ENCODE measurements at regions not wholly inside any gene's neighbourhood (a gene's known extent, or its start where the extent isn't known, plus 50 kb on each side); places are given as distances from the start of the nearest gene placed in this dataset.

DNA sequence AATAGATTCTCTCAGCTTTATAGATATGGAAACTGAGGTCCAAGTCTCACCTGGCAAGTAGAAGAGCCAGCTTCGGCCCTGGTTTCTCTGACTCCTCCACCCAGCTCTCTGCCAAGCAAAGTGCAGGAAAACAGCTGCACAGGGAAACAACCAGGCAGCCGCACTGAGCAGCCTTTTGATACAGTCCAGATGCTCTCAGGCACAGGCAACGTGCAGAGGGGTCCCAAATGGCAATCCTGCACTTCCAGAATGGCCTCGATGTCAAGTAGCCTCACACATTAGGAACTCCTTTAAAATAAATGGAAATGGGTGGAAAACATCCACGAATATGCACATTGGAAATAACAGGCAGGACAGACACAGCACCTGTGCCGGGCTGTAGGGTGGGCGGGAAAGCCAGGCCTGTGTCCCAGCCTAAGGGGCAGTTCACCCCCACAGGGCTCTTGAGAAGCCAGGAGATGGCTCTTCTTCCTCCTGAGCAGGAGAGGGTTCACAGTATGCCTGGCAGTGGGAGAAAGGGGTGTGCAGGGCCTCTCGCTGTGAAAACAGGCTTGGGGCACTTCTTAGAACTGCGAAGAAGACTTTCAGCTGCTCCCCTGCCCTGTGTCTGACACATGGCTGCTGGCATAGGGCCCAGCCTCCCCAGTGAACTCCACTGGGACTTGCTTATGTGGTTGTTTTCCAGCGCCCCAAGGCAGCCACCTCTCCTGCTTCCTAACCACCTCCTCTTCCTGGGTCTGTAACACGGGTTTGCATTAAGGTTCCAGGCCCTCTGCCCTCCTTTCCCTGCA, 63.9 kb upstream of the TUBA3E start:
- H3K27ac ChIP-seq (ENCODE audit: low read length): no peak overlapping the region
- H4K20me1 ChIP-seq (ENCODE audit: insufficient read depth, low read length): no peaks in the 10 kb centered on the region
- TF ChIP-seq EZH2phosphoT487 (IDR thresholded peaks at IDR 0.05; ENCODE audit: low read length) (no peak), EZH2 (optimal IDR thresholded peaks at IDR 0.05; ENCODE audit: low read depth, low read length) (no peak), CTCF (IDR thresholded peaks at IDR 0.05; ENCODE audit: low read length) (no peak)
- H3K9ac ChIP-seq (ENCODE audit: low read length): no peak overlapping the region
- no peaks in the 10 kb centered on the region for H3K79me2 ChIP-seq (ENCODE audit: low read length)
- H3K4me1 ChIP-seq (ENCODE audit: low read length): no peaks in the 10 kb centered on the region
- H3F3A ChIP-seq (ENCODE audit: insufficient read depth, low read length): no peaks in the 10 kb centered on the region
- H2AFZ ChIP-seq (ENCODE audit: low read length): no peak overlapping the region
- no peak overlapping the region for H3K4me3 ChIP-seq (ENCODE audit: low read length)
- no peak for DNase-seq
- no peaks in the 10 kb centered on the region for H3K36me3 ChIP-seq (replicated peaks; ENCODE audit: insufficient read depth, low read length)
- H3K9me2 ChIP-seq (replicated peaks; ENCODE audit: insufficient read depth, low read length): no peaks in the 10 kb centered on the region
- H3K4me2 ChIP-seq (ENCODE audit: low read depth, low read length): no peak overlapping the region
- H3K9me3 ChIP-seq (replicated peaks; ENCODE audit: insufficient read depth, low read length): no peaks in the 10 kb centered on the region
- no peaks in the 10 kb centered on the region for H3K27me3 ChIP-seq (replicated peaks; ENCODE audit: insufficient read depth, low read length)

- no peaks in the 10 kb centered on the region for H3K36me3 ChIP-seq (replicated peaks; ENCODE audit: insufficient read depth, low read length)
- H3K9me3 ChIP-seq (replicated peaks; ENCODE audit: insufficient read depth, low read length): no peaks in the 10 kb centered on the region
- H3K79me2 ChIP-seq (ENCODE audit: low read length): no peaks in the 10 kb centered on the region
- H2AFZ ChIP-seq (ENCODE audit: low read length): no peak overlapping the region
- TF ChIP-seq EZH2 (optimal IDR thresholded peaks at IDR 0.05; ENCODE audit: low read depth, low read length) (no peak), EZH2phosphoT487 (IDR thresholded peaks at IDR 0.05; ENCODE audit: low read length) (no peak), CTCF (IDR thresholded peaks at IDR 0.05; ENCODE audit: low read length) (no peak)
- H3K4me2 ChIP-seq (ENCODE audit: low read depth, low read length): no peak overlapping the region
- no peak overlapping the region for H3K27ac ChIP-seq (ENCODE audit: low read length)
- no peak overlapping the region for H3K9ac ChIP-seq (ENCODE audit: low read length)
- H3K9me2 ChIP-seq (replicated peaks; ENCODE audit: insufficient read depth, low read length): no peaks in the 10 kb centered on the region
- no peaks in the 10 kb centered on the region for H3K27me3 ChIP-seq (replicated peaks; ENCODE audit: insufficient read depth, low read length)
- no peak overlapping the region for H3K4me3 ChIP-seq (ENCODE audit: low read length)
- no peaks in the 10 kb centered on the region for H3F3A ChIP-seq (ENCODE audit: insufficient read depth, low read length)
- DNase-seq: no peak
- H4K20me1 ChIP-seq (ENCODE audit: insufficient read depth, low read length): no peaks in the 10 kb centered on the region
- H3K4me1 ChIP-seq (ENCODE audit: low read length): no peaks in the 10 kb centered on the region
Observed at GRCh38 chr2:130261099-130261498, 62.9 kb upstream of the TUBA3E start.

DNA sequence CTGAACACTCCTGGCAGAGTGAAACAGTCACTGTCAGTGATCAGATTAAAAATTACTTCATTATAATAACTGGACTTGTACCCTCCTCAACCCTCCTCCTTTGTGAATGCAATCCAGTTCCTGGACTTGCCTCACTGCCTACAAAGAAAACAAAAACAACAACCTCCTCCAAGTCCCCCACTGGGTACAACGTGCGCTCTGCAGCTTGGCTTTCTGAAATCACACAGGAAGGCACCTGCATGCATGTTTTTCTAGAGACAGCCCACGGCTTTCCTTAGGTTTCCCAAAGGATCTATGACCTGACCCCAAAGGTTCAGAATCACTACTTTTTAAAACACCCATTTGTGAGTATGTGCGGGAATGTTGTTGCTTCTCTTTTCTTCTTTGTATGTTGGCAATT, 61.4 kb upstream of the TUBA3E start:
- H3K4me2 ChIP-seq (ENCODE audit: low read depth, low read length): no peak overlapping the region
- no peak for TF ChIP-seq CTCF (IDR thresholded peaks at IDR 0.05; ENCODE audit: low read length)
- no peak for TF ChIP-seq EZH2phosphoT487 (IDR thresholded peaks at IDR 0.05; ENCODE audit: low read length)
- TF ChIP-seq EZH2 (optimal IDR thresholded peaks at IDR 0.05; ENCODE audit: low read depth, low read length): no peak

More for the DNA sequence above, 61.4 kb upstream of the TUBA3E start:
- H3K27me3 ChIP-seq (replicated peaks; ENCODE audit: insufficient read depth, low read length): no peaks in the 10 kb centered on the region
- H3K9ac ChIP-seq (ENCODE audit: low read length): no peak overlapping the region
- no peak overlapping the region for H3K4me3 ChIP-seq (ENCODE audit: low read length)
- H3K36me3 ChIP-seq (replicated peaks; ENCODE audit: insufficient read depth, low read length): no peaks in the 10 kb centered on the region
- no peaks in the 10 kb centered on the region for H3K9me3 ChIP-seq (replicated peaks; ENCODE audit: insufficient read depth, low read length)
- no peak overlapping the region for H3K27ac ChIP-seq (ENCODE audit: low read length)
- DNase-seq: no peak
- H3F3A ChIP-seq (ENCODE audit: insufficient read depth, low read length): no peaks in the 10 kb centered on the region
- H4K20me1 ChIP-seq (ENCODE audit: insufficient read depth, low read length): no peaks in the 10 kb centered on the region
- H3K4me1 ChIP-seq (ENCODE audit: low read length): no peaks in the 10 kb centered on the region
- no peaks in the 10 kb centered on the region for H3K79me2 ChIP-seq (ENCODE audit: low read length)
- no peak overlapping the region for H2AFZ ChIP-seq (ENCODE audit: low read length)
- H3K9me2 ChIP-seq (replicated peaks; ENCODE audit: insufficient read depth, low read length): no peaks in the 10 kb centered on the region

Data from MM.1S (cell line).